Stimulated activated CD8-positive, alpha-beta memory T cell treated with anti-CD3 and anti-CD28 coated beads, Interleukin-4, amount 100 ng/mL, for 4 hours (primary cell): ENCODE measurements at regions not wholly inside any gene's neighbourhood (a gene's known extent, or its start where the extent isn't known, plus 50 kb on each side); places are given as distances from the start of the nearest gene placed in this dataset.
"Not testable (repeated sequence)": the region's sequence is repeated elsewhere in the genome, so short reads cannot be mapped to it uniquely, and the experiment has no call there.

ENCODE experiments used
- DNase-seq, 2 donors: peaks; one replicate each; pipeline ENCODE4 v3.0.0-alpha.2; 2020; ENCODE audit warnings: low read depth in 2 of 2, low spot score in 1 of 2

GRCh38 chr14:34381304-34381703, 80.7 kb downstream of the SPTSSA start:
- not testable (repeated sequence) for DNase-seq

DNA sequence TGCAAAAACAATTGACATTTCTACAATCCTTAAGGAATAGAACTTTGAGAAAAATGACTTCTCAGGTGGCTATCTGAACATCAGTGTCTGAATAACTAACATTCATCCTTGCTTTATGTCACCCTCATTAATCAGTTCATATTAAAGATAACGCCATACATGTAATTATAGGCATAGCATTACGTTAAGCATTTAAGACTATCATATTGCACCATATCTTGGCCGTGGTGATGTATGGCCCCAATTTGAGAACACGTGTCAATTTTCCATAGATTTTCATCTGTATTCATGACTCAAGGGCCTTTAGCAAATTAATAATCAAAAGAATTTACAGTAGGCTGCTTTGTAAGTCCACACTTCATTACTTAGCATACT, 81.6 kb downstream of the SPTSSA start:
- DNase-seq = no peak

- DNase-seq = no peak
Measured at GRCh38 chr14:34379816-34380470, 82.1 kb downstream of the SPTSSA start.

DNA sequence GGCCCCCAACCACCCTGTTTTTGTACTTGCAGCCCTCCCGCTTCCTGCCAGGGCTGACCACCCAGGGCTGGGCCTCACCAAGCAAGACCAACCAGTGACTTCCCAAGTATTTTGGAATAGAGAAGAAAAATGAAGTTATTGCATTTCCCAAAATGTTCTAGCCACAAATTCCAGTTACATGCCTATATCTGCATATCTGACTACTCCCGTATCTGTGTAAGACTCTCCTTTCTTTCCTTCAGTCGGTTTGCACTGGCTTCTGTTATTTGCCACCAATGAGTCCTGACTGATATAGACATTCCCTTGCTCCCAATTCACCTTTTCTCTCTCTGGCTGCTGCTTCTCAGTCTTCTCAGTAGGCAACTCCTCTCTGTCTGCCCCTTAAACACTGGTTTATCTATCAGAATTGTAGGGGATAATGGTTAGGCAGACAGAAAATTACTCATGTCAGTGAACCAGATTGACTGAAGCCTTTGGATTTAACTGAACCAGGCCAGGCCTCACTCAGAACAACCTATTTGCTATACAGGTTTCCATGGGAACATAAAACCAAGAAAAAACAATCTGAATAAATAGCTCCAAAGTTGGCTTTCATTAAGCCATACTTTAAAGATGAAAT, 85.3 kb downstream of the SPTSSA start:
- DNase-seq = no peak

DNA sequence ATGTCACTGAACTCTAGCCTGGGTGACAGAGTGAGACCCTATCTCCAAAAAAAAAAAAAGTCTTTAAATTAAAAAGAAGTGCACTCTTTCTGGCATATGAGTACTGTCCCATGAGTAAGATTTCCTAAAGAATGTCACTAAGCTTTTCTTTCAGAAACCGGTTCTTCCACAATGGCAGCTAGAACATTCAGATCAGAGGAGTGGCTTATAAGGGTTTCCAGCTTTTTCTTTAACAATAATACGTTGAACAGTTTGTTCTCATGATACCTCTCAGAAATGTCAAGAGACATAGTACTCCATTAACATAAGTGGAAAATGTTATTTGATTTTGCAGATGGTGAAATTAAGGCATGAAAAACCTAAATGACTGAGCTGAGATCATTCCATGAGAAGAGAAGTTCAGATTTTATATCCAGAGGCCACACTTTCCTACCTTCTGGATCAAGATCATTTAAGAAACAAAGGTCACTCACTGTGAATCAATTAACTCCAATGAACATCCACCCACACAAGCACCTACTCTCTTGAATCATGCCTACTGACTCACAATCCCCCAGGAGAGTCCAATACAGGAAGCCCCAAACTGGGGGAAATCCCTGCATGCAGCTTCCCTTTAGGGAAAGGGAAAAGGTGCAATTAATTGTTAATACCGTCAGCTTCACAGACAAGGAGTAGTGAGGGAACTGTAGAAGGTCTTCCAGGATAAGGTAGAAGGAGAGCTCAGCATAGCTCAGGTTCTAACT, 86.9 kb downstream of the SPTSSA start:
- DNase-seq = no peak

GRCh38 chr14:34373191-34373590, 88.8 kb downstream of the SPTSSA start:
- no peak for DNase-seq

DNA sequence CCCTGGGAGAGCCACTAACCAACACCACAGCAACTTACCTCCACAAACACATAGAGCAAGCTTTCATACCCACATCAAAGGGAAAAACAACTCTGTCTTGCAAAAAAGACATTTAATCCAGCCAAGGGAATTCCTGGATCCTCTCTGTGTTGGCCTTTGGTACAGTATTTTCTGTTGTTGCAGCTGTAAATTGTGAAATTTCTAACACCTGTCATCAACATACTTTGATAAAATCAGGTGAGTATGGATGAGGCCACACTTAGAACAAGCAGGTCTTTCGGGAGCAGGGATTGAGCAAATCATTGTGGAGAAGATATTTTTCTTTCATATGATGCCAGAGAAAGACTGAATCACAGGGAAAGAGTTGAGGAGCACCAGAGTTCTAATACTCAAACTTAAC, 89.3 kb downstream of the SPTSSA start:
- DNase-seq = no peak

- no peak for DNase-seq
Measured at GRCh38 chr14:34369648-34370030, 92.4 kb downstream of the SPTSSA start.

DNA sequence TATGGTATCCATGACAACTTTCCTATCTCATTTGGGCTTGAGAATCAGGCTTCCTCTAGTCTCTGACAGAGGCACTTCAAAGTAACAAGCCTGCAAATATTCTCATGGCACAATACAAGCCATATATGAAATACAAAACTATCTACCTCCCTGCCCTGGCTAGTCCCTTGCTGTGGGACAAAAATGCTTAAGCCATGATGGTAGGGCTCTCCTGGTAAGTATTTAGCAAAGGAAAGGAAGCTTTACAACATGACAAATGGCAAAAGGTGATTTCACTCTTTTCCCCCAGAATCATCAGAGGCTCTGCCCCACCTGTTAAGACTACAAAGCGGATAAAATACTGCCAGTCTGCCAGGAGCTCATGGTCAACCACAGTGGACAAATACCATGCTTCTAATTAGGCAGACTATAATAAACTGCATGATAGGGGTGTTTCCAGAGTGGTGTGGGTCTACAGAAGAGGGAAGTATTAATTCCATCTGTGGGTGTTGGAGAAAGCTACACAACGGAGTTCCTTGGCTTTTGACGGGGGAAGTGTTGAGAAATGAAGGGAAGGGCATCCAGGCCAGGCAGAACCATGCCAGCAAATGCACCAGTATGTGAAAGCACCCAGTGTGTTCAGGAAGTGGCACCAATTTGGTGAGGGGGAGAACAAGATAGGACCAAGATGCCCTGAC, 92.9 kb downstream of the SPTSSA start:
- DNase-seq = no peak

GRCh38 chr14:34368115-34368970, 93.7 kb downstream of the SPTSSA start:
- DNase-seq = no peak

DNA sequence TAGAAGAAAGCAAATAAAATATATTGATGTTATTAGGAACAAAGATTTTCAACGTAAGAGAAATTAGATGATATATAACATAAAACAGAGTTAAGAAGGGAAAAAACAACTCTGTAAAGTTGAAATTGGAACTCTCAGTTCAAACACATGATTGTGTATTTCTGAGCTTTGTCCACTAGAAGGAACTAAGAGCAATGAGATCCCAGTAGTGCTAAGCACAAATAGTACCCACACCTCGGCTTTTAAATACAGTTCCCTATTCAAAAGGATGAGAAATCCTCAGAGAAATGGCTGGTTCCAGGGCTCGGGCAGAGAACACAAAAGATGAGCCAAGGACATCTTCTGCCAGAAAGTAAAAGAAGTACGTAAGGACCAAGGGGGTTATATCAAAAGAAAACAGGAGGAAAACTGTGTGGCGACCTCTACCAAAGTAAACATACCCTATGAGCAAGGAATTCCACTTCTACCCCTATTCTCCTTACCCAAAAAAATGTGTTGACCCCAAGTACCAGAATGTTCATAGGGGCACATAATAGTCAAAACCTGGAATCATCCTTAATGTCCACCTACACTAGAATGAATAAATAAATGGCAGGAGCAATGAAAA, 96.6 kb downstream of the SPTSSA start:
- no peak for DNase-seq

- no peak for DNase-seq
Measured at GRCh38 chr14:34364201-34364600, 97.8 kb downstream of the SPTSSA start.

- no peak for DNase-seq
Measured at GRCh38 chr14:34363733-34364134, 98.3 kb downstream of the SPTSSA start.

DNA sequence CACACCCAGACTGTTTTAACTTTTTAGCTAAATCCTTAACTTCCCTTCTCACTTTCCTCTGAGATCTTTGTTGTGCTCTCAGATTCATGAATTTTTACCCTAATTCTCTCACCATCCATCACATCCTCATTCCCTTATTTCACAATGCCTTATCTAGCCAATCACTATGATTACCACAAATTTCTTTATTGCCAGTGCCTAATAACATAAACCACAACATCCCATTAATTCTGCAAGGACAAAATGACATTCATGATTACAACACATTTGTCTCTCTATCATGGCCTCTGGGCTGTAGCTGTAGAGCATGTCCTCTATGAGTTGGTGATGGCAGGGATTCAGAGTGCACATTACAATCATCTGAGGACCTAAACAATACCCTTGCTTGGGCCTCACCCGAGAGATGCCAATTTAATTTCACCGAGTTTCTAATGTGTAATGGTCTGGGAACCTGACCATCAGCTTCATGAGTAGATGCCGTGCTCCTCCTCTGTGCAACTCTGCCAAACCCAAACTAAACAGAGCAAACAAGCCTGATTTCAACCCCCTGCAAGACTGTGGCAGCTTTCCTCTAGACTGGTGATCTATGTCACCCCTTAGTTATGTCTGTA, 99.3 kb downstream of the SPTSSA start:
- no peak for DNase-seq

GRCh38 chr14:34361504-34362011, 100.5 kb downstream of the SPTSSA start:
- DNase-seq = no peak

DNA sequence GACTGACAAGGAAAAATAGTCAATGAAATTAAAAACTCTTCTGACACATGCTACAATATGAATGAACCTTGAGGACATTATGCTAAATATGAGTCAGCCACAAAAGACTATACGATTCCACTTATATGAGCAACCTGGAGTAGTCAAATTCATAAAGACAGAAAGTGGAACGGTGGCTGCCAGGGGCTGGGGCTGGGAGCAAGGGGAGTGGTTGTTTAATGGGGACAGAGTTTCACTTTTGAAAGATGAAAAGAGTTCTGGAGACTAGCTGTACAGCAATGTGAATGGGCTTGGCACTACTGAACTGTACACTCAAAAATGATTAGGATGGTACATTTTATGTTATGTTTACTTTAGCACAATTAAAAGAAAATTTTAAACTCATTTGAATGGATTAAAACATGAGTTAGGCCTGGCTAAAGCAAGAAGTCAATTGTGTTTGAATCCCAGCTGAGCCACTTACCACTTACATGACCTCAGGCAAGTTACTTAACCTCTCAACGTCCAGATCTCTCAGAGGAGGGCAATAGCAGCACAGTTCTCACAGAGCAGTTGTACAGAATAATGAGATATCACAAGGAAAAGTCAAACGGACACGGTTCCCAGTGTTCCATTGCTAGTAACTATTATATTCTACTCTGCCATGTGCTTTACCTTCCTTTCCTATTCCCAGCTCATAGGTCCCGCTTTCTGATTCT, 102.5 kb downstream of the SPTSSA start:
- DNase-seq = no peak

DNA sequence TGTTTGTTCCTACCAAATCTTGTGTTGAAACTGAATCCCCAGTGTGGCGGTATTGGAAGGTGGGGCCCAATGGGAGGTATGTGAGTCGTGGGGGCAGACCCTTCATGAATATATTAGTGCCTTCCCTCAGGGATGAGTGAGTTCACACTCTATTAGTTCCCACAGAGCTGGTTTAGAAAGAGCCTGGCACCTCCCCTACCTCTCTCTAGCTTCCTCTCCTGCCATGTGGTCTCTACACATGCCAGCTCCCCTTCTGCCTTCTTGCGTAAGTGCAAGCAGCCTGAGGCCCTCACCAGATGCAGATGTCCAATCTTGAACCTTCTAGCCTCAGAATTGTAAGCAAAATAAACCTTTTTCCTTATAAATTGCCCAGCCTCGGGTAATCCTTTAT, 105.8 kb downstream of the SPTSSA start:
- DNase-seq = no peak

DNA sequence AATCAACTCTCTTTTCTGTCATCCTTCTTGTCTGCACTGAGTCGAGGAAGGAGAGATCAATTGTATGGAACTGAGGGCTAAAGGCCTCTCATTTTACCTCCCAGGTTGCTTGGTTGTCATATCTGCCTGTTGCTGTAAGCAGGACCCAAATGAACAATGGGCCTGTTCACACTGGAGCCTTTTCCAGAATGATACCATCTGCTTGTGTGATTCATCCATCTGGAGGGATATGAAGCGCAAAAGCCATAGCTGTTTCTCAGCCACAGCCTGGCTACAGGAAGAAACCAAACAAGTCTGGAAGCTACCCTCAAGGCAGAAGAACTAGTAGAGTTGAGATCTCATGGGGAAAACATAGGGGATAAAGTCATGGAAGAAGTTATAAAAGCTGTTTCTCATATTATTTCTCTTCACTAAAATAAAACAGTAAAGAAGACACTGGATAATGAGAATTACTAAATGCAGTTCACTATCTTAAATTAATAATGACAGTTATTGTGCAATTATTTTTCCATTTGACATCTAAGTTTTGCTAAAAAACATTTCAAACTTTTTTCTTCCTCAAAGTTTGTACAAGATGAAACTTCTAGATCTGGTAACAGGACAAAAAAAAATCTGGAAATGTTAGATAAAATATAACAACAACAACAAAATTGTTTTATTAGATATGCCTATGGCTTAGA, 106.3 kb downstream of the SPTSSA start:
- no peak for DNase-seq

DNA sequence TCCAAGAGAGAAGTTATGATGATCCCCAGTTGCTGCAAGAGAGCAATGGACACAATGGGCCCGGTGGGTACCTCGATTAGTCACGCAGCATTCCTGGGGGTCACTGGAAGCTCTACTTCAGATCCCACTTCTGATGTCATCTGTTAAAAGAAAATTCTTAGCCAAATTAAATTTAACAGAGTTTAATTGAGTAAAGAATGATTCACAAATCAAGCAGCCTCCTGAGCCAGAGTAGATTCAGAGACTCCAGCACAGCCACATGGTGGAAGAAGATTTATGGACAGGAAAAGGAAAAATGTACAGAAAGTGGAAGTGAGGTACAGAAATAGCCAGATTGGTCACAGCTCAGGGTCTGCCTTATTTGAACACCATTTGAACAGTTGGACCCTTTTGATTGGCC, 107.5 kb downstream of the SPTSSA start:
- no peak for DNase-seq
